ENCODE measurements at regions not wholly inside any gene's neighbourhood (a gene's known extent, or its start where the extent isn't known, plus 50 kb on each side); places are given as distances from the start of the nearest gene placed in this dataset.

DNA sequence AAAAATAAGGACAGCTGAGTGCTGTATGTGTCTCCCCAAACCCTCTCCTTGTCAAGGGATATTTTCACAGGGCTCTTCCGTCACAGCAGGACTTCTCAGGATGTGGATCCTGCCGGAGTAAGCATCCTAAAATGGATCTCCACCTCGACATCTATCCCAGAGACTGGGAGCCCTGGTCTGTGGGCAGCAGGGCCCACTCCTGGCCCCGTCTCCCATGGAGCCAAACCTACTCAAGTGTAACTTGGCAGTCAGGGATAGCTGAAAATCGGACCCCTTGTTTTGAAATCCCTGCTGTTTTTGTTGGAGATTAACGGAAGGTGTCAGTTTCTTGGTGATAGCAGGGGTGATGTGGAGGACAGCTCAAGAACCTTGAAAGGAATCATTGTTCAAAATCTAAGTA is 109.0 kb upstream of the TWIST2 start:
- H3K9me3 ChIP-seq (ENCODE audit: control insufficient read depth, insufficient read depth, low read length) = no peaks in the 10 kb centered on the region
- H3K27me3 ChIP-seq (ENCODE audit: control insufficient read depth, insufficient read depth, low read length) = no peaks in the 10 kb centered on the region
- H3K4me1 ChIP-seq (ENCODE audit: control insufficient read depth, insufficient read depth, low read length) = no peaks in the 10 kb centered on the region
- no peaks in the 10 kb centered on the region for H3K36me3 ChIP-seq (ENCODE audit: control insufficient read depth, insufficient read depth, low read length)
- no peak overlapping the region for H3K4me3 ChIP-seq (ENCODE audit: low read depth, low read length)
- H3K9ac ChIP-seq (ENCODE audit: low read depth, low read length) = no peak overlapping the region

DNA sequence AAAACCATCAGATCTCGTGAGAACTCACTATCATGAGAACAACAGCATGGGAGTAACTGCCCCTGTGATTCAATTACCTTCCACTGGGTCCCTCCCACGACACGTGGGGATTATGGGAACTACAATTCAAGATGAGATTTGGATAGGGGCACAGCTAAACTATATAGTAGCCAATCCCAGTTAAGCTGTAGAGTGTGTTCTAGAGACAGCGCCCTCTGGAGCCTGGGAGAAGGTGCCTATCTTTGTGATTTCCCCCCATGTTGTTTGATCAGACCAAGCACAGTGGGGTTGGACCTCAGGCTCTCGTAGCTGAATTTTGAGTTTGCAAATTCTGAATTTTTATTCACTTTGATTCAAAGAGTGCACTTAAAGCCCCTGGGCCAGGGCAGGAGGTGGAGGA is 108.2 kb upstream of the TWIST2 start:
- Histone ChIP-seq H3K4me1 (ENCODE audit: control insufficient read depth, insufficient read depth, low read length) (no peaks in the 10 kb centered on the region), H3K9me3 (ENCODE audit: control insufficient read depth, insufficient read depth, low read length) (no peaks in the 10 kb centered on the region), H3K27me3 (ENCODE audit: control insufficient read depth, insufficient read depth, low read length) (no peaks in the 10 kb centered on the region), H3K9ac (ENCODE audit: low read depth, low read length) (no peak overlapping the region), H3K36me3 (ENCODE audit: control insufficient read depth, insufficient read depth, low read length) (no peaks in the 10 kb centered on the region), H3K4me3 (ENCODE audit: low read depth, low read length) (no peak overlapping the region)

DNA sequence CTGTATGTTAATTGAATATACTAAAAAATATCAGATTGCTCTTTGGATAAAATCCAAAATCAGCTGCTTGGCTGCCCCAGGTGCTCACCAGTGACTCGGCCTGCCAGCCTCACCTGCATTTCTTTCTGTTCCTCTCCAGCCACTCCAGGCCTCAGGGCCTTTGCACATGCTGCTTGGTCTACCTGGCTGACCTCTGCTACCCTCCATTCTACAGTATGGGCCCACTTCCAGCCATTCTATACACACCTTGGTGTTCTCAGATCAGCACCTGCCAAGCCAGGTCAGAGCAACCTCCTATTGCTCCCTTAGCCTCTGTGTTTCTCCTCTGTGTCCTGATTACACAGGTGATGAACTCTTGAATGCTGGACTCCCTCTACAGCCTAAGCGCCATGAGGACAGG is 106.6 kb upstream of the TWIST2 start:
- Histone ChIP-seq H3K9ac (ENCODE audit: low read depth, low read length) (no peak overlapping the region), H3K27me3 (ENCODE audit: control insufficient read depth, insufficient read depth, low read length) (no peaks in the 10 kb centered on the region), H3K4me1 (ENCODE audit: control insufficient read depth, insufficient read depth, low read length) (no peaks in the 10 kb centered on the region), H3K9me3 (ENCODE audit: control insufficient read depth, insufficient read depth, low read length) (no peaks in the 10 kb centered on the region), H3K36me3 (ENCODE audit: control insufficient read depth, insufficient read depth, low read length) (no peaks in the 10 kb centered on the region), H3K4me3 (ENCODE audit: low read depth, low read length) (no peak overlapping the region)

DNA sequence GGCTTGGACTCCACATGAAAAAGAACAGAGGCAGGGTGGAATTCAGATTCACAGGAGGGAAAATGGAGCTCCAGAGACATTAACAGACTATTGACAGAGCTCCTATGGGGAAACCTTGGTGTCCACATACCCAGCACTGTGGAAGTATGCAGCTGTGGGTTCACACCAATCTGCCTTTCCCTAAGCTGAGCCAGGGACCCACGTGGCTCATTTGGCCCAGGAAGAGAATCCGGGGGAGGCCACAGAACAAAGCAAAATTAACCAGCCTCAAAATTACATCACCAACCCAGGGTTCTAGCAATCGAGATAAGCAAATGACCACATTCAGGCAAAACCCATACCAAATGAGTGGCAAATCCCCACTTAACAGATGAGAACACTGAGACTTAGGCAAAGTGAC is 105.8 kb upstream of the TWIST2 start:
- H3K36me3 ChIP-seq (ENCODE audit: control insufficient read depth, insufficient read depth, low read length) = no peaks in the 10 kb centered on the region
- no peaks in the 10 kb centered on the region for H3K4me1 ChIP-seq (ENCODE audit: control insufficient read depth, insufficient read depth, low read length)
- no peaks in the 10 kb centered on the region for H3K27me3 ChIP-seq (ENCODE audit: control insufficient read depth, insufficient read depth, low read length)

DNA sequence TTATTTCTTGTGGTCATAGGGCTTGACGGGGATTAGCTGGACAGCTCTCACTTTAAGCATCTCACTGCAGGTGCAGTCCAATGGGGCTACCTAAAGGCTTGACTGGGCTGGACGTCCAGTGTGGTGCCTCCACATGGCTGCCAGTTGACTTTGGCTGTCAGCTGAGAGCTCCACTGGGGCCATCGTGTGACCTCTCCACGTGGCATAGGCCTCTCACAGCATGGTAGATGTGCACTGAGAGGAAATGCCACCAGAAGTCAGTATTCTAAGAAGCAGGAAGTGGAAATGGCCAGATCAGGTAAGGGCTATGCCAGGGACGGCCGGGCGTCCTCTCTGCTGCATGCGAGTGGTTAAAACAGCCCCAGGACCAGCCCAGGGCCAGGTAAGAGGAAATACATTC is 105.2 kb upstream of the TWIST2 start:
- no peaks in the 10 kb centered on the region for H3K4me1 ChIP-seq (ENCODE audit: control insufficient read depth, insufficient read depth, low read length)
- H3K36me3 ChIP-seq (ENCODE audit: control insufficient read depth, insufficient read depth, low read length) = no peaks in the 10 kb centered on the region
- no peak overlapping the region for H3K4me3 ChIP-seq (ENCODE audit: low read depth, low read length)
- H3K27me3 ChIP-seq (ENCODE audit: control insufficient read depth, insufficient read depth, low read length) = no peaks in the 10 kb centered on the region
- no peaks in the 10 kb centered on the region for H3K9me3 ChIP-seq (ENCODE audit: control insufficient read depth, insufficient read depth, low read length)
- no peak overlapping the region for H3K9ac ChIP-seq (ENCODE audit: low read depth, low read length)

More for the DNA sequence above, 105.8 kb upstream of the TWIST2 start:
- Histone ChIP-seq H3K4me3 (ENCODE audit: low read depth, low read length) (no peak overlapping the region), H3K9ac (ENCODE audit: low read depth, low read length) (no peak overlapping the region), H3K9me3 (ENCODE audit: control insufficient read depth, insufficient read depth, low read length) (no peaks in the 10 kb centered on the region)

DNA sequence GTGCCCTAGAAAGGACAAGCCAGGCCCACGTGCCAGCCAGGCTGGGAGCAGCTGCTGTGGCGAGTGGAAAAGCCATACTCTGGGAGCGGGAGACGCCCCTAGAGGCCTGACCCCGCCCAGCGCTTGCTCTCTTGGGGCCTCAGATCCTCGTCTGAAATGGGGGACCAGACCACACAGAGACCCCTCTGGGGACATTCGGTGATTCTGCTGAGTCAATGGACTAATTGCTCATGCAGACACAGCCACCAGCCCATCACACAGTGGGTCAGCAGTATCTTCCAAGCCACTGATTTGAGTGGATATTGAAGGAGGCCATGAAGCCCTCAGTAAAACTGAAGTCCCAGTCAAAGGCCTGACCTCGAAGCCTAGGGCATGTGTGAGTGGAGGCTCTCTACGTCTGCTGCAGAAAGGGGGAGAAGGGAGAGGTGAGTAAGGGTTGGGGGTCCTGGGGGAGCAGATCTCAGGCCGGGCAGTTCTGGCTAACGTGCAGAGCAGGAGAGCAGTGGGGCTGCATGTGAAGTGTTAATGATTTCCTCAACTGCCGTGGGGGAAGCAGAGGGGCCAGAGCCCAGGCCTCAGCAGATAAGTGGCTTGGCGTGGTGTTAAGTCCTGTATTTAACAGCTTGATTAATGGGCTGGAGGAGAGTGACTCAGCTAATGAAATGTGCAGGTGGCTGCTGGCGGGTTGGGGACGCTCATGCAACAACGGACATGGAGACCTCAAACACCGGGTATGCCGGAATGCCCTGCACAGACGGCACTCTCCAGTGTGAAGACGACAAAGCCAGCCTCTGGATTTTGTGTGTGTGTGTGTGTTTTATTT is 104.4 kb upstream of the TWIST2 start:
- Histone ChIP-seq H3K9ac (ENCODE audit: low read depth, low read length) (no peak overlapping the region), H3K4me3 (ENCODE audit: low read depth, low read length) (no peak overlapping the region), H3K4me1 (ENCODE audit: control insufficient read depth, insufficient read depth, low read length) (no peaks in the 10 kb centered on the region), H3K9me3 (ENCODE audit: control insufficient read depth, insufficient read depth, low read length) (no peaks in the 10 kb centered on the region), H3K36me3 (ENCODE audit: control insufficient read depth, insufficient read depth, low read length) (no peaks in the 10 kb centered on the region), H3K27me3 (ENCODE audit: control insufficient read depth, insufficient read depth, low read length) (no peaks in the 10 kb centered on the region)

DNA sequence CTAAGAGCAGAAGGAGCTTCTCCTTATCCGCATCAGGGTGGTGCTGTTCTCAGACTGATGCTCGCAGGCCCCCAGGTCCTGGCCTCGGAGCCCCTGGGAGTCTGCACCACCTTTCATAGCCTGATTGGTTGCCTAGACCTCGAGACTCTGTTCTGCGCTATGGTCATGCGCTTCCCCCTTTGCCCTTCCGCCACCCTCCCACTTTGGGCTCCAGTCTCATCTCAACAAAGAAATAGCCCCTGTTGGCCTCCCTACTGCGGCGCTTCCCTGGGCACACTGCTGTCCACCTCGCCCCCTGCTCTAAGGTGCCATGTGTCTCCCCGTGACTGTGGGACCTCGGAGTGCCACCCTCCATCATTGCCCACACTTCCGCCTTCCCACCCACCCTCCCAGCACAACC is 102.9 kb upstream of the TWIST2 start:
- no peaks in the 10 kb centered on the region for H3K27me3 ChIP-seq (ENCODE audit: control insufficient read depth, insufficient read depth, low read length)

DNA sequence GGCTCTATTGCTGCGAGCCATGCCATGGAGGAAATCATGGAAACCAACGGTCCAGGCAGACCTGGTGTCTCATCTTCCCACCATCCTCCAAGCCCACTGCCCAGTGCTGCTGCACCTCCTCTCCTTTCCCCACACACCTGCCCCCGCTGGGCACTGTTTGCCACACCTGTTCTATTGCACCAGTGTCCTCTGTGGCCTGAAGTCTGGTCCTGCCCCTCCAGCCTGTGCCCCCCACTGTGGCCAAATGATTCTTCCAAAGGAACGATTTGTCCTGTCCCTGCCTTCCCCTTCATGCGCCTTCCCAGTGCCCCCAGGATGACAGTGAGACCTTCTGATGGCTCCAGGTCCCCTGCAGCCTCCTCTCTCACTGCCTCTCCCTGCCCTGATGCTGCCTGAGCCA is 101.9 kb upstream of the TWIST2 start:
- H3K9me3 ChIP-seq (ENCODE audit: control insufficient read depth, insufficient read depth, low read length) = no peaks in the 10 kb centered on the region
- no peaks in the 10 kb centered on the region for H3K4me1 ChIP-seq (ENCODE audit: control insufficient read depth, insufficient read depth, low read length)
- no peak overlapping the region for H3K9ac ChIP-seq (ENCODE audit: low read depth, low read length)
- H3K27me3 ChIP-seq (ENCODE audit: control insufficient read depth, insufficient read depth, low read length) = no peaks in the 10 kb centered on the region
- H3K36me3 ChIP-seq (ENCODE audit: control insufficient read depth, insufficient read depth, low read length) = no peaks in the 10 kb centered on the region
- H3K4me3 ChIP-seq (ENCODE audit: low read depth, low read length) = no peak overlapping the region

More for the DNA sequence above, 102.9 kb upstream of the TWIST2 start:
- Histone ChIP-seq H3K4me3 (ENCODE audit: low read depth, low read length) (no peak overlapping the region), H3K9ac (ENCODE audit: low read depth, low read length) (no peak overlapping the region), H3K4me1 (ENCODE audit: control insufficient read depth, insufficient read depth, low read length) (no peaks in the 10 kb centered on the region), H3K9me3 (ENCODE audit: control insufficient read depth, insufficient read depth, low read length) (no peaks in the 10 kb centered on the region), H3K36me3 (ENCODE audit: control insufficient read depth, insufficient read depth, low read length) (no peaks in the 10 kb centered on the region)

DNA sequence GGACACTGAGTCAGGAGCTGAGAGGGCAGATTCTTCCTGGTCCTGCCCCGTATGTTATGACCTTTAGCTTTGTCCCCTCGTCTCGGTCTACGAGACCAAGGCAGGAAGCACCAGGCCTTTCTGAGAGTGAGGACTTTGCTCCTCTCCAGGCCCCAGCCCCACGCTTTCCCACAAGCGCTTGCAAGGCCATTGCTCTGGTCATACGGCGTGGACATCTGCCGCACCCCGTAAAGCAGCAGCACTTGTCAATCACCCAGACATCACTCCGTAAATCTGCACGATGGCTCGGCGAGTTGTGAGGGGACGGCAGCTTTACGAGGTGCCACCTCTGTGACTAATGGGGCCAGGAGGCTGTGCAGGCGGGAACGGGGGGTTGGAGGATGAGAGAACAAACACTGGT is 100.8 kb upstream of the TWIST2 start:
- Histone ChIP-seq H3K4me1 (ENCODE audit: control insufficient read depth, insufficient read depth, low read length) (no peaks in the 10 kb centered on the region), H3K9me3 (ENCODE audit: control insufficient read depth, insufficient read depth, low read length) (no peaks in the 10 kb centered on the region), H3K9ac (ENCODE audit: low read depth, low read length) (no peak overlapping the region), H3K36me3 (ENCODE audit: control insufficient read depth, insufficient read depth, low read length) (no peaks in the 10 kb centered on the region), H3K4me3 (ENCODE audit: low read depth, low read length) (no peak overlapping the region), H3K27me3 (ENCODE audit: control insufficient read depth, insufficient read depth, low read length) (no peaks in the 10 kb centered on the region)

DNA sequence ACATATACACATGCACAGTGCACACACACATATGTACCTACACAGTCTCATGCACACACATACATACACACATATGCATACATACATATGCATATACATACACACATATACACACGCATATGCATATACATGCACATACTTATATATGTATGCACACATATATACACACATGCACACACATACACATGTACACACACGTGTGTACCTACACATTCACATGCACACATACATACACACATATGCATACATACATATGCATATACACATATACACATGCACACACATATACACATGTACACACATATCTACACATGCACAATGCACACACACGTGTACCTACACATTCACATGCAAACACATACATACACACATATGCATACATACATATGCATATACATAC is 100.3 kb upstream of the TWIST2 start:
- no peaks in the 10 kb centered on the region for H3K36me3 ChIP-seq (ENCODE audit: control insufficient read depth, insufficient read depth, low read length)
- no peaks in the 10 kb centered on the region for H3K4me1 ChIP-seq (ENCODE audit: control insufficient read depth, insufficient read depth, low read length)
- H3K9ac ChIP-seq (ENCODE audit: low read depth, low read length) = no peak overlapping the region
- no peaks in the 10 kb centered on the region for H3K27me3 ChIP-seq (ENCODE audit: control insufficient read depth, insufficient read depth, low read length)
- no peak overlapping the region for H3K4me3 ChIP-seq (ENCODE audit: low read depth, low read length)
- no peaks in the 10 kb centered on the region for H3K9me3 ChIP-seq (ENCODE audit: control insufficient read depth, insufficient read depth, low read length)

DNA sequence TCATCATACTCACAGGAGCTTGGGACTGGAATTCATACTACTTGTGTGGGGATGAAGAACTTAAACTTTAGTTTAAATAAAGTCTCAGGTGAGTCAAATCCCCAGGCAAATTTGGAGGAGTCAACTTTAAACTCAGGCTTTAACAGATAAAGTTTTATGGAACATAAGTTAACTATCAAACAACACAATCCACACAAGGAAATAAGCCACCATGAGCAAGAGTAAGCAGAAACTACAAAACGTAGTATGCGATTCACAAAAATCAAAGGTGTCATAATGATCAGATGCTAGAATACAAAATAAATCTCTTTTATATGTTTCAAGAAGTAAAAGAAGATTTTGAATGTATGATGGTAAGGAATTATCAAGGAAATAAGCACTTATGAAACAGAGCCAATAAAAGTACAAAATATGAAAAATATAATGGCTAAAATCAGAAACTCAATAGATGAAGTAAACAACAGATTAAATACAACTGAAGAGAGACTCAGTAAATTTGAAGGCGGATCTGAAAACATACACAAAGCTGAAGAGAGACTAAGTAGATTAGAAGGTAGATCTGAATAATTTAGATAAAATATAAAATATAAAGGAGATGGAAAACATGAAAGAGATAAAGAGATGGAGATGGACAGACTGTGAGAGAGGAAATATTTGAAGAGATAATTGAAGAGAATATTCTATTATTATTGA is 97.5 kb upstream of the TWIST2 start:
- Histone ChIP-seq H3K9me3 (ENCODE audit: control insufficient read depth, insufficient read depth, low read length) (no peaks in the 10 kb centered on the region), H3K4me1 (ENCODE audit: control insufficient read depth, insufficient read depth, low read length) (no peaks in the 10 kb centered on the region), H3K9ac (ENCODE audit: low read depth, low read length) (no peak overlapping the region), H3K36me3 (ENCODE audit: control insufficient read depth, insufficient read depth, low read length) (no peaks in the 10 kb centered on the region), H3K4me3 (ENCODE audit: low read depth, low read length) (no peak overlapping the region), H3K27me3 (ENCODE audit: control insufficient read depth, insufficient read depth, low read length) (no peaks in the 10 kb centered on the region)

DNA sequence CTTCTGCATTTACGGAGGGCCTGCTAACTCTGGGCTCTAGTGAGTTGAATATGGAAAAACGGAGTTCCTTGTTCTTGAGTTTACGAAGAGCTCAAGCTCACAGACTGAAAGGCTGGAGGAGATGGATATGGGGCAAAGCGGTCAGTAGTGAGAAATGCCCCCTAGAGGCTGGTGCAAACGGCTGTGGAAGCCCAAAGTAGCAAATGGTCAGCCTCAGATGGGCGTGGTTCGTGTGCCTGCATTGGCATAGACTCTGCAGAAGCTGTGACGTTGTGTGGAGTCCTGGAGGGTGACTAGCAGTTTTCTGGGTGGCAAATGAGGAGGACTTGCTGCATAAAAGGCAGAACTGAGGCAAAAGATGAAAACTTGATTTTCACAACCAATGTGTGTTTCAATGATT is 93.6 kb upstream of the TWIST2 start:
- Histone ChIP-seq H3K9me3 (ENCODE audit: control insufficient read depth, insufficient read depth, low read length) (no peaks in the 10 kb centered on the region), H3K4me1 (ENCODE audit: control insufficient read depth, insufficient read depth, low read length) (no peaks in the 10 kb centered on the region), H3K4me3 (ENCODE audit: low read depth, low read length) (no peak overlapping the region), H3K27me3 (ENCODE audit: control insufficient read depth, insufficient read depth, low read length) (no peaks in the 10 kb centered on the region), H3K36me3 (ENCODE audit: control insufficient read depth, insufficient read depth, low read length) (no peaks in the 10 kb centered on the region), H3K9ac (ENCODE audit: low read depth, low read length) (no peak overlapping the region)
